WTC11 (cell line): ENCODE measurements at regions not wholly inside any gene's neighbourhood (a gene's known extent, or its start where the extent isn't known, plus 50 kb on each side); places are given as distances from the start of the nearest gene placed in this dataset.

Experiments used
- CREM ChIP-seq: sonication (generic); formaldehyde crosslinking; IDR thresholded peaks from 2 replicates; pipeline ENCODE4 v1.8.1; 2022; ENCODE audit warnings: mild to moderate bottlenecking, missing genetic modification reagents, moderate library complexity
- CTCF ChIP-seq: fragments of 200-600 bp; IDR thresholded peaks from 2 replicates; pipeline ENCODE4 v1.8.0; 2022; ENCODE audit warnings: antibody characterized with exemption
- IRF1 ChIP-seq: sonication (generic); formaldehyde crosslinking; IDR thresholded peaks from 2 replicates; pipeline ENCODE4 v1.8.0; 2023; ENCODE audit warnings: missing genetic modification reagents
- JUN ChIP-seq: sonication (generic); formaldehyde crosslinking; IDR thresholded peaks from 2 replicates; pipeline ENCODE4 v1.8.0; 2023; ENCODE audit warnings: mild to moderate bottlenecking, missing genetic modification reagents
- ZSCAN18 ChIP-seq: fragments of 250-450 bp; sonication (Bioruptor Pico); IDR thresholded peaks from 2 replicates; pipeline ENCODE4 v2.1.2; 2022; ENCODE audit warnings: mild to moderate bottlenecking, moderate library complexity

DNA sequence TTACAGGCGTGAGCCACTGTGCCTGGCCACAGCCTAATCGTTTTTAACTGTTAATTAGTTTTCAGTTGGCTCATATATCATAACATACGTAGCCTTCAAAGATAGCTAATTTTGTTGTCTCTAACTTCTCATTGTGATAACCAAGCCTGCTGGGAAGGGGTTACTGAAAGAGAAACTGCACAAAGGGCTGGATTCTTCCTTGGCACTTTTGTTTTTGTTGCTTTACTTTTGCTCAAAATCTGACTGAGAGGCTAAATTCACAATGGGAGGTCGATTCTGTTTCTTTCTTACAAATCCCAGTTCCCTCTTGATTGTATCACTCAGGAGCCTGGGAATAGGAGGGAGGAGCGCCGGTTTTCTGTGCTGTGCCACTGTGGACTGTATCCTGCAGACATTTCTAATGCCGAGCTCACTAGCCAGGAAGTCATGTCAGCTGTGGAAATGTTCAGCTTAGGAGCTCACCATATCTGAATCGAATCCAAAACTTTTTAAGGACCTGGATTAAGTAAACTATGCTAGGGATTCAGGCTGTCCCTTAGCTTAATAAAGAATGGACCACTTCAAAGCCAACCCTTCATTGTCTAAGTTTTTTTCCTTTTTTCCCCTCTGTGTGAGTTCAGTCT, 120.5 kb upstream of the FAT1 start:
- TF ChIP-seq CTCF (no peak), JUN (CRISPR knock-in tag) (no peak), IRF1 (CRISPR knock-in tag) (no peak), ZSCAN18 (no peak), CREM (CRISPR knock-in tag) (no peak)
